Mucosa of gallbladder (tissue), 1 donor: ENCODE measurements at regions not wholly inside any gene's neighbourhood (a gene's known extent, or its start where the extent isn't known, plus 50 kb on each side); places are given as distances from the start of the nearest gene placed in this dataset.

Experiments used
- DNase-seq: peaks from one replicate; pipeline ENCODE4 v3.0.0-alpha.2; 2020; ENCODE audit warnings: low spot score
- donor health status: DM: no; HTN: no; CAD: no.

DNA sequence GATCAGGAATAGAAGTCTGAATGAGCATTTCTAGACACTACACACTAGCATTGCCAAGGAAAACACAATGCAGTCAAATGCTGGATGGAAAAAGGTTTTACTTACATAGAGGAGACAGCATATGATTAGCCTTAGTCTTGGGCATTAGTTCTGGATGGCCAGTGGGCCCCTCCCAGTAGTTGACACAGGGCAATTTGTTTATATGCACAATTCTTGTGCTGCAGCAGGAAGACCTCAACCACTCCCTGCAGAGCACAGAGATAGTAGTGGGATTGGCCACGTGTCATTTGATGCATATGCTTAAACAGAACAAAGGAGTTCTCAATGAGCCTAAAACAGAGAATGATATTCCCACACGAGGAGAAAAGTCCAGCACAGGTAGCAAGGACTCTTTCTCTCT lies 1496.2 kb upstream of the CDH6 start:
- DNase-seq, result no peak

DNA sequence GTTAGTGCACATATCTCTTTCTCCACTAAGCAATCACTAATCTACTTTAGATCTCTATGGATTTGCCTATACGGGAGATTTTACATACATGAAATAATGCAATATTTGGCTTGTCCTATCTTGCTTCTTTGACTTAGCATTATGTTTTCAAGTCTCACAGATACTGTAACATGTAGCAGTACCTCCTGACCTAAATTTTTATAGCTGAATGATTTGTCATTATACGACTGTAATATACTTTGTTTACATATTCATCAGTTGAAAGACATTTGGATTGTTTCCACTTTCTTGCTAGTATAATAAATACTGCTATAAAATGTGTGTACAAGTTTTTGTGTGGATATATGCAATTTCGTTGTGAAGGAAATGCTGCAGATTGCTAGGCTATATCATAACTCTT lies 1520.8 kb upstream of the CDH6 start:
- no peak for DNase-seq

DNA sequence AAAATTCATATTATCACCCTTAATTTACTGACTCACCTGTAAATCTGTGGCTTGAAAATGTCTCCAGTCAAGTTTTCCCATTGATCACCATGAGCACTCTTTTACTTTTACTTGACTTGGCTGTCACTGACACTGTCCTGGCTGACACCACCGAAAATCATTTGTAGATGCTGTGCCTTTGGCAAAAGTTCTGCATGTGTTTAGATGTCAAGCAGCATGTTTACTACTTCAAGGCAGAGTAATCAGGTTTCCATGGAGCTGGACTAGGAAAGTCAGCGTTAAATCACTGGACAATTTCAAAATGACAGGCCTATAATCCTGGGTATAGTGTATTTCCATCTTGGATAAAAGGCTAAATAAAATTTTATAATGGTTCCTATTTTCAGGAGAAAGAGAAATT lies 1530.6 kb upstream of the CDH6 start:
- no peak for DNase-seq

DNA sequence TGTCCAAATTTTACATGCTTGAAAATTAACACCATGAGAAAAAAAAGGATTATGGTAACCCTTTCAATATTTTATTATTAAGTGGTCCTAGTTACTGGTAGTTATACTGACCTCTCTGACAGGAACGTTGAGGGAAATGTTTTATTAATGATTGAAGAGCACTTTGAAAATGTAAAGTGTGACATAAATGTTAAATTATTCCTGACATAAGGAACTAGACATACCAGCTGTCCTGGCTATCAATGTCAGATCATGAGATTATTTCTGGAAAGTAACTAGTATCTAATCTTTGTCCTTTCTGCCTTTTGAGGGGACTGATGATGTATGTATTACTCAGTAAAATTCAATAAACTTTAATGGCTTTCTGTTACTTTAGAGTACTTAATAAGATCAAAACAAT lies 1538.5 kb upstream of the CDH6 start:
- DNase-seq, result no peak

DNA sequence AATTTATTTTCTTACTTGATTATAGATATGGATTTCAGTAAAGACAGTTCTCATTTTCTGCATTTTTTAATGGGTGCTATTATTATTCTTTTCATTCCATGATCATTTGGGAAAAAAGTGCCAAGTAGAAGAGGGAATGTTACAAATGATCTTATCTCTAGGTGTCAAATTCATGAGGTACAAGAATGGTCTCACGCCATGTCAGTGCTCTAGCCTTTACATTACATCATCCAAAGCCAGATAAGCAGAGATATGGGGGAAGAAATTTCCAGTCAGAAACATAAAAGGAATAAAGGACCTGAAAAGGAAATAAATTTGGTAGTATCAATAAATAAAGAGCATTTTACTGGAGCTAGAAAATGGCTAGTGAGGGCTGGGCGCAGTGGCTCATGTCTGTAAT lies 1544.2 kb upstream of the CDH6 start:
- DNase-seq, result no peak

DNA sequence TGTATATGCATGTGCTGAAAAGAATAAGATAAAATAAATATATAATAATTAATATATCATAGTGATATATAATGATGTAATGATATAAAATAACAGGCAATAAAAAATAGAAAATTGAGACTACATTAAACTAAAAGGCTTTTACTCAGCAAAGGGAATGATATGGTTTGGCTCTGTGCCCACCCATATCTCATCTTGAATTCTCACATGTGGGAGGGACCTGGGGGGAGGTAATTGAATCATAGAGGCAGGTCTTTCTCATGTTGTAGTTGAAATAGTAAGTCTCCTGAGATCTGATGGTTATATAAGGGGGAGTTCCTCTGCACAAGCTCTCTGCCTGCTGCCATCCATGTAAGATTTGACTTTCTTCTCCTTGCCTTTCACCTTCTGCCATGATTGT lies 1550.9 kb upstream of the CDH6 start:
- DNase-seq, result no peak

DNA sequence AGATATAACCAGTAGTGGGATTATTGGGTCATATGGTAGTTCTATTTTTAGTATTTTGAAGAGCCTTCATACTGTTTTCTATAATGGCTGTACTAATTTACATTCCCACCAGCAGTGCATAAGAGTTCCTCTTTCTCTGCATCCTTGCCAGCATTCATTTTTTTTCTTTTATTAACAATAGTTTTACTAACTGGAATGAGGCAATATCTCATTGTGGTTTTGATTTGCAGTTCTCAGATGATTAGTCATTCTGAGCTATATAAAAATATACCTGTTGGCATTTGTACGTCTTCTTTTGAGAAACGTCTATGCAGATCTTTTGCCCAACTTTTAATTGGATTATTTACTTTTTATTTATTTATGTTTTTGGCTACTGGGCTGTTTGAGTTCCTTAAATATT lies 1579.3 kb upstream of the CDH6 start:
- DNase-seq, result no peak

DNA sequence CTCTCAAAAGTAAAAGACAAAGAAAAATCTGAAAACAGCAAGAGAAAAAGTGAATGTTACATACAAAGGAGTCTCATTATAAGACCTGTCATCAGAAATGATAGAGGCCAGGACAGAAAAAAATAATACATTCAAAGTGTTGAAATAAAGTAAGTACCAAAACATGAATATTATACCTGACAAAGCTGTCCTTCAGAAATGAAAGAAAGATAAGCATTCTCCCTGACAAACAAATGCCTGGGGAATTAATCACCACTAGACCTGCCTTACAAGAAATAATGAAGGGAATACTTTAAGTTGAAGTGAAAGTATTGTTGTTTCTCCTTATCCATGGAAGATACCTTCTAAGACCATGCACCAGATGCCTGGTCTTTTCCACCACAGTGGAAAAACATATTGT lies 1605.2 kb upstream of the CDH6 start:
- no peak for DNase-seq

DNA sequence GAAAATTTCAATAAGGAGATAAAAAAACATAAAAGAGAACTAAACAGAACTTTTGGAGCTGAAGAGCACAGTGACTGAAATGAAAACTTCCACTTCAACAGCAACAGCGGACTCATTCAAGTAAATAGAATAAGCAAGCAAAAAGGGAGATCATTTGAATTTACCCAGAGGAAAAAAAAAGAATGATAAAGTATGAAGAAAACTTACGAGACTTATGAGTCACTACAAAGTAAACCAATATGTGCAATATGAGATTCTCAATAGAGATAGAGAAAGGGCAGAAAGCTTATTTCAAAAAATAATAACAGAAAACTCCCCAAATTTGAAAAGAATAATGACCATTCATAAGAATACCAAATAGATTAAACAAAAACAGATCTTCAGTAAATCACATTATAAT lies 1605.7 kb upstream of the CDH6 start:
- DNase-seq, result no peak

DNA sequence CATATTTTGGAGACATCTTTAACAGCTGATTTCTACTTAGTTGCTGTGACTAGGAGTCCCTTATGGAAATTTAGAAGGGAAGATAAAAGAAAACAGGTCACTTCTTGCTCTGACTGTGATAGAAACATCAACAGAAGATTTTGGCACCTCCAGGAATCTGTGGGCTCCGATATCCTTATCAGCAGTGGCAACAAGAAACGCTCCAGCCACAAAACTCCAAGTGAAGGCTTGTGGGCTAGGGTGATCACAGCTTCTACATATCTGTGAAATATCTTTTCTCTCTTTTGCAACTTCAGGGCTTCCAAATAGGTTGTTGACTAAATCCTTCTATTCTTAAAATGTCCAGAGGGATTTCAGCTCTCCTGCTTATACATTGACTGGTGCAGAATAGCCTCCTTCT lies 1625.5 kb upstream of the CDH6 start:
- DNase-seq, result no peak

DNA sequence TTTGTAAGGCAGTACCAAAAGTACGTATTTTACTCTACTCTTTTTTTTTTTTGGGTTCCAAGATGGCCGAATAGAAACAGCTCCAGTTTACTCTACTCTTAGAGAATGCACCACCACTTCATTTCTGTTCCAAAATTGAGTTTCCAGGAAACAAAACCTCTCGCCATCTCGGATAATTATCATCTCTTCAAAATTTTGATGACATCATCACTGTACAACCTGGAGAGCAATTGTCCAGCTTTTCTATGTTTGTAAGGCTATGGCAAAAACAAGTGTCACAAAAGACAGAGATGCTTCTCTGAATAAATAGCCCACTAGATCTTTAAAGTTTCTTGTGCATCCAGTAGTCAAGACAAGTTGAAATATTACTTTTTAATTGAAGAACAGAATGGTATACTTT lies 1631.9 kb upstream of the CDH6 start:
- no peak for DNase-seq

DNA sequence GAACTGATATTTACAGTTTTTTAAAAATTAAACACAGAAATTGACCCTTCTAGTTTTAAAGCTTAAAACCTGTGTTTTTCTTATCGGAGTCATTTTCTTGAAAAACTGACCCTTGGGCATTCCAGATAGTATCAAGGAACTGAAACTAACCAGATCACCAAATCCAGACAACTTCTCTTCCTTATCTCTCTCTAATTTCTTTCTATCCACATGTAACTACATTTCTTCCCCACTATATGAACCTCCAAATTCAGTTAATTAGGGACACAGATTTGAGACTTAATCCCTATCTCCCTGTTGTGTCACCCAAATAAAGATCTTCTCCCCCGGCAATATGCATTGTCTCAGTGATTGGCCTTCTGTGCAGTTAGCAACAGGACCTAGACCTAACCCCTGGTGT lies 1643.0 kb upstream of the CDH6 start:
- DNase-seq, result no peak

DNA sequence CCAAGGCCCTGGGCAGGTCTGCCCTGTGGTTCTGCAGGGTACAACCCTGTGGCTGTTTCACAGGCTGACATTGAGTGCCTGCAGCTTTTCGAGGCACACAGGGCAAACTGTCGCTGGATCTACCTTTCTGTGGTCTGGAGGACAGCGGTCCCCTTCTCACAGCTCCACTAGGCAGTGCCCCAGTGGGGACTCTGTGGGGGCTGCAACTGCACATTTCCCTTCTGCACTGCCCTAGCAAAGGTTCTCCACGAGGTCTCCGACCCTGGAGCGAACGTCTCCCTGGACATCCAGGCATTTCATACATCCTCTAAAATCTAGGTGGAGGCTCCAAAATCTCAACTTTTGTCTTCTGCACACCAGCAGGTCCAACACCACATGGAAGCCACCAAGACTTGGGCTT lies 1645.2 kb upstream of the CDH6 start:
- DNase-seq, result no peak

DNA sequence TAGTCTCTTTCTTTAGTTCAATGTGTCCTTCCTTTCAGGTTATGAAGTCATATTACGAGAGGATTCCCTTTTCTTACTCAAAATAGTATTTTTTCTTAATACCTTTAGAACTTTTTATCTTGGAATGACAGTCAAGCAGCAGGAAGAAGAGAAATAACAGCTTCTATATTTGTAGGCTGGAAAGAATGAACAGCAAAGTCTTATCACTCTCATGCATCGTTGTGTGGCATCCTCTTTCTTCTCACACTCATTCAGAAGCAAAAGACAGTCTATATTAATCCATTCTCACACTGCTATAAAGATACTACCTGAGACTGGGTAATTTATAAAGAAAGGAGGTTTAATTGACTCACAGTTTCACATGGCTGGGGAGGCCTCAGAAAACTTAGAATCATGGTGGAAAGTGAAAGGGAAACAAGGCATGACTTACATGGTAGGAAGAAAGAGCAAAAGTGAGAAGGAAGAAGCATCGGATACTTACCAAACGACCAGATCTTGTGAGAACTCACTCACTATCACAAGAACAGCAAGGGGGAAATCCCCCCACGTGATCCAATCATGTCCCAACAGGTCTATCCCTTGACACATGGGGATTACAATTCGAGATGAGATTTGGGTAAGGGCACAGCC lies 1646.1 kb upstream of the CDH6 start:
- DNase-seq, result no peak

DNA sequence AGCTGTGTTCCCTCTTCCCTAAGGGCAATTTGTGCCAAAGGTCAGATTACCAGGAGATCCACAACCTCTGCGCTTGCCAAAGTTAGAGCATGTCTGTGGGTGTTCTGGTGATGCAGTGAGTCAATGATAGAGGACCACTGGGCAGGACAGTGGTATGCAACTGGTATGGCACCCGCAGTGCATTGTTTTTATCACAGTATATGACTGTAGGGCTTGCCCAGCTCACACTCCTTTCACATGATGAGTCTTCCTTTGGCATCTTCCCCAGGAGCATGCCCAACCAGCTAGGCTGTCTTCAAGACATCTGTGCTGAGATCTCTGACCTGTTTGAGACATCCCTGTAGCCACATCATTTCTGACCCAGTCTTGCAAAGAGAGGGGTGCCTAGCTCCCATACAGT lies 1650.0 kb upstream of the CDH6 start:
- DNase-seq, result no peak

DNA sequence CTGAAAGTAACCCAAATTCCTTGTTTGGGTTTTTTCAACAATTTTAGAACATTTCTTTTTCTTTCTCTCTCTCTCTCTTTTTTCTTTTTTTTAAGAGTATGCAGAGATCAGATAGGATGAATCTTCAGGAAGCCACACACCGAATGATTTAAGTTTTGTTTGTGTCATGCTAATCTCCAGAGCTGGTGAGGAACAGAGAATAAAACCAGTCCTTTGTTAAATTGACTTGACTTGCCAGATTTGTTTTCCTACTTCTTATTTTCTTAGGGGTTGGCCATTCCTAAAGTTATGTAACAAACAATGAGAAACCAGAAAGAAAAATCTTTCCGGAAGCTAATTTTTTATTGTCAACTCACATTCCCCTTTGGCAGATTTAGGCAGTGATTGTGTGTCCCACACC lies 1669.3 kb upstream of the CDH6 start:
- no peak for DNase-seq

DNA sequence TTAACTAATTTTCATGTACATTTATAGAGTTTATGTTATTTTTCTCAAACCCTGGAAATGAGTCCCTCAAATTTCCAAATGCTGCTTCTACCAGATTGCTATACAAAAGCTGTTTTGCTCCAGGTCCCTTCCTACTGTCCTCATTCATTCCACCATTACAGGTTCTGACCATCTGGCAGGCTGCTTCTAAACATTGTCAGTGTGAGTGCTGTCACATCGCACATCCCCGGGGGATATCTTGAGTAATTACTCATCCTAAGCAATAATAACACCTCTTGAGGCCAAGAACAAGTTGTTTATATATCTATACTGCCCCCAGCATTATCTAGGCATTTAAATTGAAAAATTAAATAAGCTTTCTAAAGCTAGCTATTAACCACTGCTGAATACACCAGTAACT lies 1675.3 kb upstream of the CDH6 start:
- DNase-seq, result no peak

DNA sequence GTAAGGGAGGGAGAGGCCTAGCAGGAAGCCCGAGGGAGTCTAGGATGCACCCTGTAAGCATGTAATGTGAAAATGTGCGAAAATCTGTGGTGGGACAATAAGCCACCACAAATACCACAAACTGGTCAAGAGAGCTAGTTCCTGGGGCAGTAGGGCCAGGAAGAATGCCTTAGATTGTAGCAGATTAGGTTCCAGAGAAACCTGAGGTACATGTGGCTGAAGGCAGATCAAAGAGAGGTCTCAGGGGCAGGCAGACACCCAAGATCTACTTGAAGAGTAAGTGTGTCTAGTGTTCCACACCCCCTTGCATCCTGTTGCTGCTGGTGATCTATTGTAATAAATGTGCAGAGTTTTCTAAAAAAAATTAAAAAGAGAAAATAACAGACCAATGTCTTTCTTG lies 1677.3 kb upstream of the CDH6 start:
- no peak for DNase-seq

DNA sequence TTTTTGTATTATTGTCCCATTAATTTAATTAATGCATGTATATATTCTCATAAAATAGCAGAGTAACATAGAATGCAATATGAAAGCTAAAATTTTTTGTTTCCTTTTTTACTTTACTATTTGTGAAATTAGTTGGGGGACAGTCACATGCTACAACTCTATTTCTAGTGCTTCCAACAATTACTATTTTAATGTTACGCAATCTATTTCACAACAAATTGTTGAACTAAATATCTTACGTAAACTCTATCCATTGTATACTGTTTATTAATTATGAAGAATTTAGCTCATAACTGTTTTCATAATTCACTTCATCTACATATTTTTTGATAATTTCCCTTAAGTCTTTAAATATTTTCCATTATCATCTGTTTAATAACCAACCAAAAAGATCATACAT lies 1685.4 kb upstream of the CDH6 start:
- no peak for DNase-seq

DNA sequence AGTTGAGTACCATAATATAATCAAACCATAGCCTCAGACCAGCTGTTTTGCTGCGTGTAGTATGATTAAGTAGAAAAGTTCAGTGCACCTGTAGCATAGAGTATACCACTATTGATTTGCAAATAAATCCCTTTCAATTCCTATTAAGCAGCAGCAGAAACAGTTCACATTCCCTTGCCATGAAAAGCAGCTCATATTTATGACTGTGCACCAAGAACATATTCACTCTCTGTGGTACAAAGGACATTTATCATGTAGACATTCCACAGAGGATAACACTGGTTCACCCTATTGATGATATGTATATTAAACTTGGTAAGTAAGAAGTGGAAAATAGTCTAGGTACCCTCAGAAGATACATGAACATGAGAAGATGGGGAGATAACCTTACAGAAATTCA lies 1689.1 kb upstream of the CDH6 start:
- DNase-seq, result no peak

DNA sequence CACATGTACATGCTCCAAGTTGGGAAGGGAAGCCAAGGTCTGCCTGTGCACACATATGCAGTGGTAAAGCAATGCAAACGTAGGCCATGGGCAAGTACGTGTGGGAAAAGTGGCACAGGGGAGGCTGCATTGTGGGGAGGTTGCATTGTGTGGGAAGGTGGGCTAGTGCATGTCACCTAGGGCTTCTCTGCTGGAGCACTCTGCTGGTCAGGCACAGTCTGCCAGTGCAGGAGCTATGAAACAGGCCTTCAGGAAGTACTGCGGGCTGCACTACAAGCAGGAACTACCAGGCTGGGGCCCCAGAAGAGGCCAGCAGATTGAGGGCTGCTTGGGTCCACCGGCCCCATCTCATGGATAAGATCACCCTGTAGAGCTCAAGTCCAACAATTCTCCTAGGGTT lies 1694.6 kb upstream of the CDH6 start:
- DNase-seq, result no peak

DNA sequence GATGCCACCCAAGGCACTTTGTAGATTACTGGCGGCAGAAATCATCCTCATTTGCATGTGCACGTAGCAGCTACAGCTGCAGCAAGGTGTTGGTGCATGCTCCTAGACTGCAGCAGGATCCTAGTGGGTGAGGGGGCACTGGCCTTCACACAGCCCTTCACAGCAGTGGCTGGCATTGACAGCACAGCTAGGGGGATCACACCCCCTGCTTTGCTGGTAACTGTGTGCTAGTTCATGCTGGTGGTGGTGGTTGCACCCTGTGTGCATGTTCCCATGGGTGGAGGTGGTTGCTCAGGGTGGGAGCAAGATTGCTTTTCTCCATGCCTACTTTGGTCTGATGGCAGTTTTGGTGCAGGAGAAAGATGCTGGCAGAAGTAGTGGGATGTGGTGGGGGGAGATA lies 1695.1 kb upstream of the CDH6 start:
- no peak for DNase-seq

DNA sequence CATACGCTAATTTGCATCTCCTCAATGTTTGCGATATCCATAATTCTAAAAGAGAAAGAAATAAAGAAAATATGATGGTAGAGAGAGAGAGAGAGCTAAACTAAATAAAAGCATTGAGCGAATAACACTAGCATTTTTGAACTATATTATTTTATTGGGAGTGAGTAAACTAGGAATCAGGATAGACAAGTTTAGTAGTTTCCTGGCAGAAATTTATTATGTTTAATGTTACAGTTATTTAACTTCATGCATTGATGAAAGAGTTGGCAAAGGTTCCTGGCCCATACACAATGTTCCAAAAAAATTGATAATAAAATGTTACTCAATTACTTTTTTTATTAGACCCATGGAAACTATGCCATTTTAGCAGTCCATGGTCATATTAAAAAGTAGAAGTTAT lies 1708.2 kb upstream of the CDH6 start:
- no peak for DNase-seq

DNA sequence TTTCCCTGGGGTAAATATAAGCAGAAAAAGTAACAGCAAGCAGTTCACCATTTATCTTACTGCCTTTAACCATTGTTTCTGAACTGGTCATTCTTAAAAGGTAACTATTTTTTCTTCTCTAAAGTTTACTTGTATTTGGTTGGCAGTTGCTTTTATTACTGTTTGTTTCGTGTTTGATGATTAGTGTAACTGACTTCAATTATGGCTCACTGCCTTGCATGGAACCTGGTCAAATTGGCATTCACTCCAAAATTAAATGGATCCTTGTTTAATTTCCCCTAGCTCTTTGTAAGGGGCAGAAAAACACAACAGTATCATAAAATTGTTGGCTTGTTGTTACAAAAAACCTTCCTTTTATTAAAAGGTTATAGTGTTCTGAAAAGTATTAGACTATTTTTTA lies 1723.9 kb upstream of the CDH6 start:
- no peak for DNase-seq

DNA sequence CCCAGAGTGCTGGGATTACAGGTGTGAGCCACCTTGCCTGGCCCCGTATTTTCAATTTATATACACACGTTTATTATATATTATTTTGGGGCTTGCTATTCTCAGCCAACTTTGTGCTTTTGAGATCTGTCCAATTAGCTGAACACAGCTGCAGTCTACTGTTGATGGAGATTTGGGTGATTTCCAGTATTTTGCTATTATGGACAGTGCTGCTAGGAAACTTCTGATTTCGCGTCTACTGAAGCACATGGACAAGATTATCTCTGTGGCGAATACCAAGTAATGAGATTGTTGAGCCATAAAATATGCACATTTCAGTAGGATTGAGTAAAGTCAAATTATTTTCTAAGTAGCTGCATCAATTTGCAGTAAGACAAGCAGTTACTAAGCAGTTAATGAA lies 1731.2 kb upstream of the CDH6 start:
- DNase-seq, result no peak
